MCF 10A (cell line): ENCODE measurements at regions not wholly inside any gene's neighbourhood (a gene's known extent, or its start where the extent isn't known, plus 50 kb on each side); places are given as distances from the start of the nearest gene placed in this dataset.
"Not testable (repeated sequence)": the region's sequence is repeated elsewhere in the genome, so short reads cannot be mapped to it uniquely, and the experiment has no call there.

Source experiments
- BruUV-seq: library from RNA; stranded (reverse); fragments of 400-500 nt; replicated peaks from 2 replicates; lab custom pipeline; 2021; lab: Mats Ljungman, UMichigan
- CTCF ChIA-PET: fragments of 300-600 bp; sonication (Branson Sonifier 250); formaldehyde crosslinking; extraction: SDS; loops from one replicate; lab custom pipeline; 2021; ENCODE audit warnings: antibody characterized with exemption, inconsistent platforms; lab: Yijun Ruan, JAX
- POLR2A ChIA-PET: fragments of 300-600, 350-650 bp; sonication (Branson Sonifier 250); formaldehyde crosslinking; extraction: SDS; loops from one replicate; lab custom pipeline; 2020; ENCODE audit warnings: antibody characterized with exemption, inconsistent platforms; lab: Yijun Ruan, JAX
- DNase-seq: peaks from one replicate; pipeline ENCODE4 v3.0.0-alpha.2; 2018; ENCODE audit not compliant: unreplicated experiment
- H3K27ac Mint-ChIP-seq: one replicate; pipeline ENCODE4 v1.8.0; 2022; ENCODE audit warnings: mild to moderate bottlenecking, low read depth, mixed read lengths; ENCODE audit not compliant: unreplicated experiment
- H3K27me3 Mint-ChIP-seq: one replicate; pipeline ENCODE4 v1.8.0; 2022; ENCODE audit warnings: mixed read lengths; ENCODE audit not compliant: insufficient read depth, unreplicated experiment
- H3K36me3 Mint-ChIP-seq: one replicate; pipeline ENCODE4 v1.8.0; 2022; ENCODE audit warnings: mild to moderate bottlenecking, moderate library complexity, mixed read lengths; ENCODE audit not compliant: insufficient read depth, unreplicated experiment
- H3K4me1 Mint-ChIP-seq: one replicate; pipeline ENCODE4 v1.8.0; 2022; ENCODE audit warnings: mixed read lengths; ENCODE audit not compliant: insufficient read depth, unreplicated experiment
- H3K4me3 Mint-ChIP-seq: one replicate; pipeline ENCODE4 v1.8.0; 2022; ENCODE audit warnings: mild to moderate bottlenecking, moderate library complexity, mixed read lengths; ENCODE audit not compliant: unreplicated experiment
- H3K9me3 Mint-ChIP-seq: one replicate; pipeline ENCODE4 v1.8.0; 2022; ENCODE audit warnings: mixed read lengths; ENCODE audit not compliant: unreplicated experiment
- CTCF ChIP-seq: fragments of 200-600 bp; IDR thresholded peaks from one replicate; pipeline ENCODE4 v1.8.0; 2022; ENCODE audit warnings: antibody characterized with exemption, mild to moderate bottlenecking; ENCODE audit not compliant: unreplicated experiment
- intact Hi-C: fragments of 100-400 bp; cut with micrococcal nuclease; formaldehyde crosslinking; loops from 2 replicates; pipeline ENCODE4 v1.14.1; 2022

- H3K36me3 Mint-ChIP-seq: no peaks in the 10 kb centered on the region
- no peaks in the 10 kb centered on the region for H3K9me3 Mint-ChIP-seq
- no peak overlapping the region for H3K27ac Mint-ChIP-seq
- no peak overlapping the region for H3K4me3 Mint-ChIP-seq
- H3K27me3 Mint-ChIP-seq: no peaks in the 10 kb centered on the region
- POLR2A ChIA-PET: no interaction called here
- no peak for DNase-seq
- H3K4me1 Mint-ChIP-seq: peaks cover 18% of the 10 kb centered on the region
- CTCF ChIA-PET: interaction anchor here (0.6 to 0.8 kb wide), 3 partner anchors 228 to 1066 kb away, joined by 3 read pairs; no protein-coding TSS in a partner anchor
- intact Hi-C loops: no loop called here
- no TSS peak for BruUV-seq
- no peak for TF ChIP-seq CTCF
Observed at GRCh38 chr18:52156166-52156565, 183.8 kb upstream of the DCC start.

DNA sequence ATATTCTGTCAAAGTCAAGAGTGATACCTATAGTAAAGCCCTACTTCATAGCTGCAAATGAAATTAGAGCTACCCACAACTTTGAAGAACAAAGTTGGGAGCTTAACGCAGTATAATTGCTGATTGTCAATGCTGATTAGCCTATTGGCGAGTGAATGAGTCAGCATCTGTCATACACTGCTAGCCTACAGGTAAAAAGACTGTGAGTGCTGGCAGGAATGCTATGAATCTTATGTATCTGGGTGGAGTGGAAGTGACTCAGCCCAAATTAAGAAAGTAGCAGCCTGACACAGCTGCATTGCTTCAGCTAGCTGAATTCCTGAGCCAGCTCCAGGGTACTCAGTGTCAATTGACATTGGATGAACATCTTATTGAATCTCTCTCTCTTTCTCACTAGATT, 179.4 kb upstream of the DCC start:
- no peak overlapping the region for H3K4me3 Mint-ChIP-seq
- H3K9me3 Mint-ChIP-seq: peaks cover 20% of the 10 kb centered on the region
- H3K4me1 Mint-ChIP-seq: peaks cover 18% of the 10 kb centered on the region
- H3K36me3 Mint-ChIP-seq: no peaks in the 10 kb centered on the region
- intact Hi-C loops: loop anchor here (5.0 kb wide), 1 partner anchor 77 kb away; no protein-coding TSS in a partner anchor
- peak; percentile 88 for DNase-seq
- no peaks in the 10 kb centered on the region for H3K27me3 Mint-ChIP-seq
- peak overlapping the region; percentile 7 for H3K27ac Mint-ChIP-seq
- ChIA-PET CTCF (interaction anchor here (0.8 to 1.7 kb wide), 4 partner anchors 10 to 493 kb away, joined by 3 to 4 read pairs (median 4); no protein-coding TSS in a partner anchor), POLR2A (interaction anchor here (0.6 to 3.2 kb wide), 12 partner anchors 10 to 1131 kb away, joined by 3 to 17 read pairs (median 4); no protein-coding TSS in a partner anchor)
- TF ChIP-seq CTCF: no peak
- BruUV-seq: no TSS peak

DNA sequence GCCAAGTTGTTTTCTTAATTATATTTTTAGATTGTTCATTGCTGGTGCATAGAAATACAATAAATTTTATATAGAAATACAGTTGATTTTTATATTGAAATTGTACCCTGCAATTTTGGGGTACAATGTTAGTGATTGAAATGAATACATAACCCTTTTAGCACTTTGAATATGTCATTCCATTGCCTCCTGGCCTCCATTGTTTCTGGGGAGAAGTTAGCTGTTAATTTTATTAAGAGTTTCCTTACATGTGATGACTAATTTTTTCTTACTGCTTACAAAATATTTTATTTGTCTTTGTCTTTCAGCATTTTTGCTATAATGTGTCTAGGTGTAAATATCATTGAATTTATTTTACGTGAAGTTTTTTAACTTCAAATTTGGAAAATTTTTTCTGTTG, 176.5 kb upstream of the DCC start:
- Mint-ChIP-seq H3K9me3 (peaks cover 26% of the 10 kb centered on the region), H3K36me3 (no peaks in the 10 kb centered on the region), H3K4me1 (peaks cover 14% of the 10 kb centered on the region), H3K4me3 (no peak overlapping the region), H3K27me3 (no peaks in the 10 kb centered on the region), H3K27ac (no peak overlapping the region)
- intact Hi-C loops: loop anchor here (5.0 kb wide), 1 partner anchor 74 kb away; no protein-coding TSS in a partner anchor
- no TSS peak for BruUV-seq
- POLR2A ChIA-PET: no interaction called here
- DNase-seq: no peak
- CTCF ChIA-PET: no interaction called here
- TF ChIP-seq CTCF: no peak

- BruUV-seq, H3K27ac Mint-ChIP-seq, intact Hi-C loops, POLR2A ChIA-PET, DNase-seq, H3K27me3 Mint-ChIP-seq, H3K4me1 Mint-ChIP-seq, H3K36me3 Mint-ChIP-seq, CTCF ChIA-PET, H3K4me3 Mint-ChIP-seq: not testable (repeated sequence)
- peaks cover 26% of the 10 kb centered on the region for H3K9me3 Mint-ChIP-seq
Observed at GRCh38 chr18:52168131-52168530, 171.9 kb upstream of the DCC start.
